Ureter (tissue), 1 donor: ENCODE measurements at regions not wholly inside any gene's neighbourhood (a gene's known extent, or its start where the extent isn't known, plus 50 kb on each side); places are given as distances from the start of the nearest gene placed in this dataset.
"Not testable (repeated sequence)": the region's sequence is repeated elsewhere in the genome, so short reads cannot be mapped to it uniquely, and the experiment has no call there.

Source experiments
- DNase-seq: peaks from one replicate; pipeline ENCODE4 v3.0.0-alpha.2; 2020; ENCODE audit warnings: low spot score
- donor health status: DM: yes; HTN: yes; CAD: no.

- DNase-seq = no peak
Measured at GRCh38 chr12:94916663-94917062, 86.8 kb downstream of the NDUFA12 start.

- DNase-seq = no peak
Measured at GRCh38 chr12:94909663-94910062, 93.8 kb downstream of the NDUFA12 start.

DNA sequence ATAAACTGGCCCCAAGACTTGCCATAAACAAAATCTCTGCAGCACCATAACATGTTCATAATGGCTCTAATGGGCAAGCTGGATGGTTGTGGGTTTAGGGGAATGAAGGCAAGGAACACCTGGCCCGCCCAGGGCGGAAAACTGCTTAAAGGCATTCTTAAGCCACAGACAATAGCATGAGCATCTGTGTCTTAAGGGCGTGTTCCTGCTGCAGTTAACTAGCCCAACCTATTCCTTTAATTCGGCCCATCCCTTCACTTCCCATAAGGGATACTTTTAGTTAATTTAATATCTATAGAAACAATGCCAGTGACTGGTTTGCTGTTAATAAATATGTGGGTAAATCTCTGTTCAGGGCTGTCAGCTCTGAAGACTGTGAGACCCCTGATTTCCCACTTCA lies 97.7 kb downstream of the NDUFA12 start:
- DNase-seq = not testable (repeated sequence)

GRCh38 chr12:94900496-94900895 lies 103.0 kb downstream of the NDUFA12 start:
- DNase-seq = no peak

- DNase-seq = no peak
Measured at GRCh38 chr12:94898388-94898787, 105.1 kb downstream of the NDUFA12 start.

- DNase-seq = no peak
Measured at GRCh38 chr12:94892544-94893267, 110.8 kb downstream of the NDUFA12 start.

GRCh38 chr12:94889445-94890210 lies 113.9 kb downstream of the NDUFA12 start:
- no peak for DNase-seq

GRCh38 chr12:94879542-94879941 lies 124.0 kb downstream of the NDUFA12 start:
- DNase-seq = no peak

DNA sequence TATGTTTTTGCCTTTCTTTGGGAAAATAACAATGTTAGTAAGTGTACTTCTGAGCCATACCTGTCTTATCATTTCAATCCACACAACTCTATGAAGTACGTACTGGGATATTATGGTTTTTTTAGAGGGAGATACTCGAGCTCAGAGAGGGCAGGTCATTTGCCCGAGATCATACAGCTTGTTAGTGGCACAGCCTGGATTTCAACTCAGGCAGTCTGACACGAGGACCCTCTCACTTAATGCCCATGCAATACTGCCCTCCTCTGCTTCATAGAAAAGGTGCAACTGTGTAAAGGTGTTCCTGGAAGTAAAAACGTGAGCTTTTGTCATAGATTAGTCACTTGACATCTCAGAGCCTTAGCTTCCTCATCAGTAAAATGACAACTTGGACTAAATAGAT lies 128.0 kb downstream of the NDUFA12 start:
- DNase-seq = no peak

- no peak for DNase-seq
Measured at GRCh38 chr12:94874518-94875302, 128.8 kb downstream of the NDUFA12 start.

DNA sequence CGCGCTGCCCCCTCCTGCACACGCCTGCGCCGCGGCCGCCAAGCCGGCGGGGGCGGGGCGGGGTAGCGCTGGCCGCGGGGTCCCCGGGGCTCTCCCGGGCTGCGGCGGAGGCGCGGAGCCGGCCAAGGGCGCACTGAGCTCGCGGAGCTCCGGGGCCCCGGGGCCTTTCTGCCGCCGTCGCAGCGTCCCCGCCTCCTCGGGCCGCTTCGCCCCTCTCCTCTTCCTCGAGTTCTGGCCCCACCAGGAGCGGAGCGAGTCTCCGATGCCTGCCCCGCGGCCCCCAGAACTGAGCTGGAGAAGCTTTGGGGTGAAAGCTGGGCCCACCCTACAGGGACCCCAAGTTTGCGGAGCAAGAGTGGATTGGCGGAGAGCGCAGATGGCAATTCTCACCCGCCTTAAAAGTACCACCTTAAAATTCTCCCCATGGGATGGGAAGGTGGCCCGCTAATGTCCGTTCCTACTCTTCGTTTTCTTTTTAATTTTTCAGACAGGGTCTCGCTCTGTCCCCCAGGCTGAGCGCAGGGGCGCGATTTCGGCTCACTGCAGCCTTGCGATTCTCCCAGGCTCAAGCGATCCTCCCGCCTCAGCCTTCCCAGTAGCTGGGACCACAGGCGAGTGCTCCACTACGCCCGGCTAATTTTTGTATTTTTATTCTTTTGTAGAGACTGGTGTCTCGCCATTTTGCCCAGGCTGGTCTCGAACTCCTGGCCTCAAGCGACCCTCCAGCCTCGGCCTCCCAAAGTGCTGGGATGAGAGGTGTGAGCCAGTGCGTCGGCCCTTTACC lies 129.6 kb downstream of the NDUFA12 start:
- no peak for DNase-seq

GRCh38 chr12:94872971-94873733 lies 130.3 kb downstream of the NDUFA12 start:
- no peak for DNase-seq

DNA sequence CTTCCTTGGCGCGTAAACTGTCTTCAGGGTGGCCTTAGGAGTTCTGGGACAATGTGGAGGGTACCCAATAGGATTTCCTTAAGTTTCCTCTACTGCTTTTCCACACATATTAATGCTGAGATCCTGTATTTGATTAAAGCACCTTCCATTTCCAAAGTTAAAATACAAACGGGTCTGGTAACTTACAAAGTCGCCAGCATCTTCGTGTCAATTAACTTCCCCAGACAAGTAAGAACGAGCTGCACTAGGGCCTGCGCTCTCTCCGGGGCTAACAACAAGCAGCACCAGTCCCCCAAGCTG lies 130.9 kb downstream of the NDUFA12 start:
- DNase-seq = no peak

DNA sequence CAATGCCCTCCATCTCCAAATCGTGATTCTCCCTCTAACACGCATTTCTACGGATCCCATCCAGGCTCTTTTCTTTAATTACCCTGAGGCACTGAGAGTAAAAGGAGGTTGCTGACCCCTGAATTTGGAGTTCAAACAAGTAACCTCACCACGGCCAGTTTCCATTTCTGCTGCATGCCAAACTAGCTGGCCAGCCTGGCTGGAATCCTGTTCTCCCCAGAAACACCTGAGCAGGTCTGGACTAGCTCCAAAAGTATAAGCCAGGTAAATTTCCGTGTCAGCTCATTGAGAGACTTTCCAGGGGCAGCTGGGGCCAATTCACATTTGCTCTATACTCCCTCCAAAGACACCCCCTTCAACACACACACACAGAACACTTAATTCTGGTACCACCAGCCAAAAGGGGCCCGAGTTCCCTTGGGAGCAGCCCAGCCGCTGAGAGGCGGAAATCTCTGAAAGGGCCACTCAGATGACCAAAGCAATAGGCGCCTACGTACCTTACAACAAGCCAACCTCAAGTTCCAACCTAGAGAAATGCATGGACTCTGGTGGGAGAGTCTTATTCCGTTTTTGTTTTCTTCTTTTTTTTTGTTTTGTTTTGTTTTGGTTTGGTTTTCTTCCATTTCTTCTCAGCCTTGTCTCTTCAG lies 131.4 kb downstream of the NDUFA12 start:
- peak; percentile 53 for DNase-seq

DNA sequence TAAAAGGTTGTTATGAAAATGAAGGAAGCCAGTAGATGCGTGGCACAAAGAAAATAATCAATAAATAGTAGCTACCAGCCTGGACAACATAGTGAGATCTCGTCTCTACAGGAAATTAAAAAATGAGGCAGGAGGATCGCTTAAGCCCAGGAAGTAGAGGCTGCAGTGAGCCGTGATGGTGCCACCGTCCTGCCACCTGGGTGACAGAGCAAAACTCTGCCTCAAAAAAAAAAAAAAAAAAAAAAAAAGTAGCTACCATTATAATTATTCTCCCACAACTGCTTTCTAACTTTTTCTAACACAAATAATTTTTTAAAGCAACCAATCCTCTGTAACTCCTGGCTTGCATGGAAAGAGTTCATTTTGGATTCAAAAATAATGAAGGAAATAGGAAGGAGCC lies 133.0 kb downstream of the NDUFA12 start:
- no peak for DNase-seq

DNA sequence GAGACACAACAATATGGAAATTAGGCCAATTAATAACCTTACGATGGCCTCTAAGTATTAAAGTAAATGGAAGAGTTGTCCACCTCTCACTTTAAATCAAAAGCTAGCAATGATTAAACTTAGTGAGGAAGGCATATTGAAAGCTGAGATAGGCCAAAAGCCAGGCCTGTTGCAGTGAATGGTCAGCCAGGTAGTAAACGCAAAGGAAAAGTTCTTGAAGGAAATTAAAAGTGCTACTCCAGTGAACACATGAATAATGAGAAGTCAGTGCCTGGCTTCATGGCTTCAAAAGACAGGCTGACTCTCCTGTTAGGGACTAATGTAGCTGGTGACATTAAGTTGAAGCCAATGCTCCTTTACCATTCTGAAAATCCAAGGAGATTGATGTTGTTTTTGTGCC lies 135.3 kb downstream of the NDUFA12 start:
- no peak for DNase-seq

DNA sequence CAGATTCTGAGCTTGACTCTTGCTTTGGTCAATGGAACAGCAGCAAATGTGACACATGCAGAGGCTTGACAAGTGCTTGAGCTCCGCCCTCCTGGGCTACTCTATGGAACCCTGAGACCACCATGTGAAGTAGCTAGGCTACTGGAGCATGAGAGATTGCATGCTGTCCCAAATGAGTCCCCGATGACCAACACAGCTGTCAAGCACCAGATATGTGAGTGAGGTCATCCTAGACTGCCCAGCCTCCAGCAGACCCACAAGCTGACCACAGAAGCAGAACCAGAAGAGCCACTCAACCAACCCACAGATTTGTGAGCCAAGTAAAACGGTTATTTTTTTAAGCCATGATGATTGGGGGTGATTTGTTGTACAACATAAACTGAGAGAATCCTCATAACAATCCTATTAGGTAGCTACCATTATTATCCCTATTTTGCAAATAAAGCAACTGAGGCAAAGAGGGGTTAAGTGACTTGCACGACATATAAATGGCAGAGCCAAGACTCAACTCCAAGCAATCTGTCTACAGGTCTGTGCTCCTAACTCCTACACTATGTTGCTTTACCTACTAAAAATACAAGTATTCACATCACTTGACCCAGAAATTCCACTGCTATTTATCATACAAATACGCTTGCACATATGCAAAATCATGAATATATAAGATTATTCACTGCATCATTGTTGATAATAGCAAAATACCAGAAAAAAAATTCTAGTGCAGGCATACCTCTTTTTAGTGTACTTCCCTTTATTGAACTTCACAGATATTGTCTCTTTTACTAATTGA lies 136.2 kb downstream of the NDUFA12 start:
- DNase-seq = no peak

- DNase-seq = no peak
Measured at GRCh38 chr12:94864987-94865386, 138.5 kb downstream of the NDUFA12 start.

GRCh38 chr12:94863321-94864035 lies 140.0 kb downstream of the NDUFA12 start:
- DNase-seq = no peak
